ENCODE measurements at regions not wholly inside any gene's neighbourhood (a gene's known extent, or its start where the extent isn't known, plus 50 kb on each side); places are given as distances from the start of the nearest gene placed in this dataset.

GRCh38 chr11:41997844-41998401 lies 538.5 kb upstream of the LRRC4C start:
- no peak for TF ChIP-seq CTCF (IDR thresholded peaks at IDR 0.05)
- TF ChIP-seq POLR2A (IDR thresholded peaks at IDR 0.05), result no peak

All from esophagus squamous epithelium (tissue), 4 donors.